H9 (cell line): ENCODE measurements at regions not wholly inside any gene's neighbourhood (a gene's known extent, or its start where the extent isn't known, plus 50 kb on each side); places are given as distances from the start of the nearest gene placed in this dataset.
A peak's percentile ranks its signal among the peaks of the same experiment; 100 is the strongest.

Source experiments
- DNase-seq: peaks from one replicate; pipeline ENCODE4 v3.0.0-alpha.2; 2017
- H2AFZ ChIP-seq: one replicate; pipeline ENCODE4 v1.6.1; 2013; ENCODE audit warnings: mild to moderate bottlenecking, low read length, control low read depth, moderate library complexity
- H2AK5ac ChIP-seq: 2 replicates; pipeline ENCODE4 v1.6.1; 2013; ENCODE audit warnings: low read length, control low read depth, mixed read lengths; ENCODE audit not compliant: insufficient read length
- H2BK120ac ChIP-seq: one replicate; pipeline ENCODE4 v1.6.1; 2013; ENCODE audit warnings: low read depth, mild to moderate bottlenecking, low read length, control low read depth, inconsistent platforms; ENCODE audit not compliant: poor library complexity, severe bottlenecking
- H2BK12ac ChIP-seq: 2 replicates; pipeline ENCODE4 v1.6.1; 2013; ENCODE audit warnings: low read length, control low read depth, mixed read lengths, low read depth; ENCODE audit not compliant: insufficient read length
- H2BK15ac ChIP-seq: 2 replicates; pipeline ENCODE4 v1.6.1; 2013; ENCODE audit warnings: low read depth, low read length, control low read depth
- H2BK20ac ChIP-seq: one replicate; pipeline ENCODE4 v1.6.1; 2013; ENCODE audit warnings: low read depth, mild to moderate bottlenecking, low read length, control low read depth, inconsistent platforms; ENCODE audit not compliant: poor library complexity, severe bottlenecking
- H2BK5ac ChIP-seq: 2 replicates; pipeline ENCODE4 v1.6.1; 2013; ENCODE audit warnings: low read length, control low read depth, mixed read lengths; ENCODE audit not compliant: insufficient read length
- H3K14ac ChIP-seq: 2 replicates; pipeline ENCODE4 v1.6.1; 2013; ENCODE audit warnings: low read length, control low read depth; ENCODE audit not compliant: insufficient read depth
- H3K18ac ChIP-seq: 2 replicates; pipeline ENCODE4 v1.6.1; 2013; ENCODE audit warnings: low read depth, mild to moderate bottlenecking, mixed read lengths, low read length, control low read depth; ENCODE audit not compliant: insufficient read length
- H3K23ac ChIP-seq: 2 replicates; pipeline ENCODE4 v1.6.1; 2013; ENCODE audit warnings: low read length, control low read depth, mixed read lengths, low read depth; ENCODE audit not compliant: insufficient read length
- H3K23me2 ChIP-seq: 2 replicates; pipeline ENCODE4 v1.6.1; 2013; ENCODE audit warnings: low read depth, mild to moderate bottlenecking, mixed read lengths, low read length, control low read depth; ENCODE audit not compliant: insufficient read length, poor library complexity, severe bottlenecking
- H3K27ac ChIP-seq: 2 replicates; pipeline ENCODE4 v1.5.1; 2013; ENCODE audit warnings: low read length, control low read depth, mixed read lengths, low read depth; ENCODE audit not compliant: insufficient read length
- H3K27me3 ChIP-seq: 2 replicates; pipeline ENCODE4 v1.6.1; 2013; ENCODE audit warnings: low read length, control low read depth, inconsistent platforms; ENCODE audit not compliant: insufficient read depth
- H3K4ac ChIP-seq: 2 replicates; pipeline ENCODE4 v1.6.1; 2013; ENCODE audit warnings: low read depth, mild to moderate bottlenecking, control low read depth, inconsistent platforms, low read length, moderate library complexity
- H3K4me1 ChIP-seq: 2 replicates; pipeline ENCODE4 v1.6.1; 2013; ENCODE audit warnings: low read length, control low read depth, inconsistent platforms; ENCODE audit not compliant: insufficient read depth
- H3K4me2 ChIP-seq: 2 replicates; pipeline ENCODE4 v1.6.1; 2013; ENCODE audit warnings: low read length, control low read depth, mixed read lengths; ENCODE audit not compliant: insufficient read length, insufficient read depth
- H3K56ac ChIP-seq: 2 replicates; pipeline ENCODE4 v1.6.1; 2013; ENCODE audit warnings: low read depth, mild to moderate bottlenecking, mixed read lengths, low read length, control low read depth; ENCODE audit not compliant: insufficient read length
- H3K79me1 ChIP-seq: 2 replicates; pipeline ENCODE4 v1.6.1; 2013; ENCODE audit warnings: low read depth, mild to moderate bottlenecking, moderate library complexity, low read length, control low read depth, inconsistent platforms; ENCODE audit not compliant: insufficient read depth, poor library complexity, severe bottlenecking
- H3K79me2 ChIP-seq: 2 replicates; pipeline ENCODE4 v1.6.1; 2013; ENCODE audit warnings: low read length, control low read depth, inconsistent platforms; ENCODE audit not compliant: insufficient read depth
- H3K9ac ChIP-seq: 2 replicates; pipeline ENCODE4 v1.6.1; 2013; ENCODE audit warnings: low read length, control low read depth, mixed read lengths; ENCODE audit not compliant: insufficient read length; ENCODE audit errors: extremely low read depth
- H3K9me3 ChIP-seq: one replicate; pipeline ENCODE4 v1.6.1; 2013; ENCODE audit warnings: low read depth, low read length, inconsistent platforms; ENCODE audit not compliant: control insufficient read depth
- H3T11ph ChIP-seq: one replicate; pipeline ENCODE4 v1.6.1; 2013; ENCODE audit warnings: mild to moderate bottlenecking, low read length, control low read depth, inconsistent platforms
- H4K20me1 ChIP-seq: one replicate; pipeline ENCODE4 v1.6.1; 2013; ENCODE audit not compliant: control insufficient read depth, insufficient read length, insufficient read depth
- H4K5ac ChIP-seq: 2 replicates; pipeline ENCODE4 v1.6.1; 2013; ENCODE audit warnings: low read depth, mild to moderate bottlenecking, mixed read lengths, low read length, control low read depth; ENCODE audit not compliant: insufficient read length
- H4K8ac ChIP-seq: replicated peaks from 2 replicates; pipeline ENCODE4 v1.6.1; 2013; ENCODE audit warnings: low read length, control low read depth, mixed read lengths, low read depth; ENCODE audit not compliant: insufficient read length
- H4K91ac ChIP-seq: 2 replicates; pipeline ENCODE4 v1.6.1; 2013; ENCODE audit warnings: low read depth, mild to moderate bottlenecking, moderate library complexity, mixed read lengths, low read length, control low read depth; ENCODE audit not compliant: insufficient read length
- H3K27ac Mint-ChIP-seq, 3 experiments: 2 replicates in 2 of 3; 3 replicates in 1 of 3; pipeline ENCODE4 v1.8.0; 2020 to 2021; ENCODE audit warnings: mixed read lengths in 3 of 3, mild to moderate bottlenecking in 1 of 3, moderate library complexity in 1 of 3
- H3K27me3 Mint-ChIP-seq: 2 replicates; pipeline ENCODE4 v1.8.0; 2021; ENCODE audit warnings: low read depth, mild to moderate bottlenecking, moderate library complexity, mixed read lengths
- H3K36me3 Mint-ChIP-seq, 3 experiments: 2 replicates in 2 of 3; 3 replicates in 1 of 3; pipeline ENCODE4 v1.8.0; 2020 to 2021; ENCODE audit warnings: low read depth in 3 of 3, mixed read lengths in 3 of 3; ENCODE audit not compliant: insufficient read depth in 1 of 3
- H3K4me1 Mint-ChIP-seq, 2 experiments: 2 replicates each; pipeline ENCODE4 v1.8.0; 2020; ENCODE audit warnings: mixed read lengths in 2 of 2
- H3K4me3 Mint-ChIP-seq, 2 experiments: 2 replicates in 1 of 2; 3 replicates in 1 of 2; pipeline ENCODE4 v1.8.0; 2020 to 2021; ENCODE audit warnings: mild to moderate bottlenecking in 2 of 2, mixed read lengths in 2 of 2, moderate library complexity in 1 of 2
- H3K9me3 Mint-ChIP-seq, 2 experiments: 2 replicates in 1 of 2; 3 replicates in 1 of 2; pipeline ENCODE4 v1.8.0; 2020; ENCODE audit warnings: mild to moderate bottlenecking in 2 of 2, mixed read lengths in 2 of 2, moderate library complexity in 1 of 2
- CTCF ChIP-seq: fragments of 200-600 bp; sonication (generic); conservative IDR thresholded peaks from 3 replicates; pipeline ENCODE4 v1.8.0; 2021; ENCODE audit warnings: antibody characterized with exemption, mild to moderate bottlenecking
- WGBS: extraction: QIAGEN DNeasy Blood & Tissue Kit; methylation state at CpG from one replicate; pipeline ENCODE4 v1.1.7; 2013; ENCODE audit warnings: missing lambda C conversion rate, low lambda C conversion rate, mixed read lengths; ENCODE audit not compliant: insufficient read length; ENCODE audit errors: extremely low coverage; 5-methylcytosine and 5-hydroxymethylcytosine counted together

- Histone ChIP-seq H4K5ac (no peak overlapping the region), H3K23ac (no peak overlapping the region), H3K27ac (no peak overlapping the region), H3K27me3 (no peaks in the 10 kb centered on the region), H3K56ac (no peak overlapping the region), H4K8ac (no peak overlapping the region), H3K79me1 (no peaks in the 10 kb centered on the region), H3K4me2 (no peak overlapping the region), H3K14ac (no peak overlapping the region), H2BK20ac (no peak overlapping the region), H3K4ac (no peak overlapping the region), H3K18ac (no peak overlapping the region), H3K23me2 (no peaks in the 10 kb centered on the region), H2AK5ac (no peak overlapping the region), H4K91ac (no peak overlapping the region), H2BK12ac (no peak overlapping the region), H3K79me2 (no peaks in the 10 kb centered on the region), H3T11ph (no peak overlapping the region), H2BK120ac (no peak overlapping the region), H2AFZ (no peak overlapping the region), H3K9me3 (no peaks in the 10 kb centered on the region), H4K20me1 (no peaks in the 10 kb centered on the region), H3K4me1 (no peaks in the 10 kb centered on the region), H2BK15ac (no peak overlapping the region), H3K9ac (no peak overlapping the region), H2BK5ac (no peak overlapping the region)
- TF ChIP-seq CTCF = no peak
- Mint-ChIP-seq H3K27ac (peak overlapping the region in 2 of 3 experiments; percentile 13 to 64; a peak in 4 of 7 replicates), H3K36me3 (no peaks in the 10 kb centered on the region), H3K9me3 (no peaks in the 10 kb centered on the region; a peak in 1 of 5 replicates), H3K4me1 (peaks cover 6 to 7% of the 10 kb centered on the region in 2 experiments), H3K27me3 (no peaks in the 10 kb centered on the region), H3K4me3 (no peak overlapping the region)
- DNase-seq = no peak
- WGBS = no CpG with 5 or more reads among the region's 2 CpGs
Measured at GRCh38 chr1:80066060-80066459, 1059.5 kb upstream of the ADGRL4 start.
